Suprapubic skin (tissue), 4 donors: ENCODE measurements at regions not wholly inside any gene's neighbourhood (a gene's known extent, or its start where the extent isn't known, plus 50 kb on each side); places are given as distances from the start of the nearest gene placed in this dataset.

Experiments used
- DNase-seq, 2 donors: peaks; one replicate each; pipeline ENCODE4 v3.0.0-alpha.2; 2019; ENCODE audit warnings: low spot score in 2 of 2
- H3K27ac ChIP-seq: fragments of 200-600 bp; sonication (generic); one replicate; pipeline ENCODE4 v1.5.1; 2019
- H3K27me3 ChIP-seq: fragments of 200-600 bp; sonication (generic); one replicate; pipeline ENCODE4 v1.5.1; 2019
- H3K36me3 ChIP-seq: fragments of 200-600 bp; sonication (generic); one replicate; pipeline ENCODE4 v1.5.1; 2019
- H3K4me1 ChIP-seq: fragments of 200-600 bp; sonication (generic); one replicate; pipeline ENCODE4 v1.5.1; 2019
- H3K4me3 ChIP-seq: fragments of 200-600 bp; sonication (generic); one replicate; pipeline ENCODE4 v1.5.1; 2019; ENCODE audit warnings: mild to moderate bottlenecking
- H3K9me3 ChIP-seq: fragments of 200-600 bp; sonication (generic); one replicate; pipeline ENCODE4 v1.5.1; 2019
- CTCF ChIP-seq, 2 donors: fragments of 200-600 bp in 1 of 2; fragments of 450-650 bp in 1 of 2; sonication (generic) in 1 of 2; IDR thresholded peaks; one replicate each; pipeline ENCODE4 v1.5.1; 2016 to 2019; ENCODE audit warnings: antibody characterized with exemption in 2 of 2, mild to moderate bottlenecking in 1 of 2, moderate library complexity in 1 of 2
- EP300 ChIP-seq: sonication (generic); formaldehyde crosslinking; IDR thresholded peaks from one replicate; pipeline ENCODE4 v1.6.1; 2017; ENCODE audit warnings: antibody characterized with exemption
- POLR2A ChIP-seq, 2 donors: fragments of 450-650 bp; IDR thresholded peaks; one replicate each; pipeline ENCODE4 v1.6.1; 2017; ENCODE audit warnings: antibody characterized with exemption in 2 of 2, mild to moderate bottlenecking in 2 of 2, moderate library complexity in 2 of 2
- POLR2AphosphoS5 ChIP-seq, 3 donors: sonication (generic); formaldehyde crosslinking; IDR thresholded peaks; one replicate each; pipeline ENCODE4 v1.6.1; 2017; ENCODE audit warnings: antibody characterized with exemption in 3 of 3
- WGBS: methylation state at CpG from one replicate; pipeline ENCODE4 v1.1.5; 2018; 5-methylcytosine and 5-hydroxymethylcytosine counted together

DNA sequence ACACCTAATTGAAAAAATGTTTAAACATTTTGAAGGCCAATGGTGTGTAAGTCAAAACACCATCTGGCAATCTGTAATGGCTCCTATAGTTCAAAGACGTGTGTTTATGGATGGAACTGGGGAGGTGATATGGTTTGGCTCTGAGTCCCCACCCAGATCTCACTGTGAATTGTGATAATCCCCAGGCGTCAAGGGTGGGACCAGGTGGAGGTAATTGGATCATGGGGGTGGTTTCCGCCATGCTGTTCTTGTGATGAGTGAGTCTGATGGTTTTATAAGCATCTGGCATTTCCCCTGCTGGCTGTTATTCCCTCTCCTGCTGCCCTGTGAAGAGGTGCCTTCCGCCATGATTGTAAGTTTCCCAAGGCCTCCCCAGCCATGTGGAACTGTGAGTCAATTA lies 52.2 kb downstream of the ADRA2C start:
- 87% methylated on average over 4 of the region's 4 CpGs for WGBS

GRCh38 chr4:3819210-3819919 lies 53.2 kb downstream of the ADRA2C start:
- 78% methylated on average over 16 of the region's 17 CpGs for WGBS
- Histone ChIP-seq H3K36me3 (no peaks in the 10 kb centered on the region), H3K27ac (no peak overlapping the region), H3K27me3 (peaks cover 35% of the 10 kb centered on the region), H3K4me3 (no peak overlapping the region), H3K9me3 (no peaks in the 10 kb centered on the region), H3K4me1 (no peaks in the 10 kb centered on the region)
- TF ChIP-seq EP300 (no peak), CTCF (IDR thresholded peaks at IDR 0.05) (no peak), POLR2A (IDR thresholded peaks at IDR 0.05) (no peak), POLR2AphosphoS5 (IDR thresholded peaks at IDR 0.05) (no peak)
- DNase-seq, result no peak

More for the DNA sequence above, 52.2 kb downstream of the ADRA2C start:
- H3K27me3 ChIP-seq, result peaks cover 25% of the 10 kb centered on the region
- no peak overlapping the region for H3K27ac ChIP-seq
- TF ChIP-seq POLR2A (IDR thresholded peaks at IDR 0.05) (no peak), POLR2AphosphoS5 (IDR thresholded peaks at IDR 0.05) (no peak), CTCF (IDR thresholded peaks at IDR 0.05) (no peak), EP300 (no peak)
- no peak for DNase-seq
- H3K36me3 ChIP-seq, result no peaks in the 10 kb centered on the region
- H3K4me1 ChIP-seq, result no peaks in the 10 kb centered on the region
- H3K9me3 ChIP-seq, result no peaks in the 10 kb centered on the region
- H3K4me3 ChIP-seq, result no peak overlapping the region

GRCh38 chr4:3820016-3820805 lies 54.0 kb downstream of the ADRA2C start:
- DNase-seq, result no peak
- 70% methylated on average over 9 of the region's 14 CpGs for WGBS
- Histone ChIP-seq H3K36me3 (no peaks in the 10 kb centered on the region), H3K27me3 (peaks cover 42% of the 10 kb centered on the region), H3K4me3 (no peak overlapping the region), H3K27ac (no peak overlapping the region), H3K9me3 (no peaks in the 10 kb centered on the region), H3K4me1 (no peaks in the 10 kb centered on the region)
- TF ChIP-seq POLR2AphosphoS5 (IDR thresholded peaks at IDR 0.05), result no peak
- TF ChIP-seq EP300, result no peak
- TF ChIP-seq POLR2A (IDR thresholded peaks at IDR 0.05), result no peak
- TF ChIP-seq CTCF (IDR thresholded peaks at IDR 0.05), result no peak

GRCh38 chr4:3820806-3821579 lies 54.8 kb downstream of the ADRA2C start:
- peaks cover 42% of the 10 kb centered on the region for H3K27me3 ChIP-seq
- 66% methylated on average over 24 of the region's 24 CpGs for WGBS
- TF ChIP-seq EP300 (no peak), POLR2AphosphoS5 (IDR thresholded peaks at IDR 0.05) (no peak), CTCF (IDR thresholded peaks at IDR 0.05) (no peak), POLR2A (IDR thresholded peaks at IDR 0.05) (no peak)
- no peak overlapping the region for H3K4me3 ChIP-seq
- H3K9me3 ChIP-seq, result no peaks in the 10 kb centered on the region
- no peak for DNase-seq
- H3K4me1 ChIP-seq, result no peaks in the 10 kb centered on the region
- H3K27ac ChIP-seq, result no peak overlapping the region
- H3K36me3 ChIP-seq, result no peaks in the 10 kb centered on the region
